Lung (tissue), 11 donors: ENCODE measurements at regions not wholly inside any gene's neighbourhood (a gene's known extent, or its start where the extent isn't known, plus 50 kb on each side); places are given as distances from the start of the nearest gene placed in this dataset.

ENCODE experiments used
- ATAC-seq: fragments of 200-7000 bp; cut with Tn5 transposase; one replicate; pipeline ENCODE4 v1.9.1; 2020; ENCODE audit warnings: moderate number of reproducible peaks; ENCODE audit not compliant: insufficient read depth, low FRiP score
- DNase-seq, 3 donors: peaks; one replicate each; pipeline ENCODE4 v3.0.0-alpha.2; 2013 to 2017
- H3K27ac ChIP-seq, 2 donors: one replicate each; pipeline ENCODE4 v1.5.1; 2013; ENCODE audit warnings: mild to moderate bottlenecking in 2 of 2, moderate library complexity in 2 of 2, control low read depth in 1 of 2, inconsistent platforms in 1 of 2, low read depth in 1 of 2, low read length in 1 of 2
- H3K27me3 ChIP-seq, 3 donors: one replicate each; pipeline ENCODE4 v1.5.1; 2013; ENCODE audit warnings: low read length in 2 of 3; ENCODE audit not compliant: control insufficient read depth in 3 of 3, insufficient read depth in 3 of 3
- H3K36me3 ChIP-seq, 4 donors: one replicate each; pipeline ENCODE4 v1.5.1; 2013; ENCODE audit warnings: low read length in 4 of 4, mild to moderate bottlenecking in 1 of 4, moderate library complexity in 1 of 4; ENCODE audit not compliant: control insufficient read depth in 4 of 4, insufficient read depth in 4 of 4
- H3K4me1 ChIP-seq, 5 donors: one replicate each; pipeline ENCODE4 v1.5.1; 2013; ENCODE audit warnings: low read length in 5 of 5, mild to moderate bottlenecking in 2 of 5, moderate library complexity in 1 of 5; ENCODE audit not compliant: control insufficient read depth in 5 of 5, insufficient read depth in 5 of 5
- H3K4me3 ChIP-seq: one replicate; pipeline ENCODE4 v1.5.1; 2013; ENCODE audit warnings: mild to moderate bottlenecking, control low read depth, moderate library complexity
- H3K9ac ChIP-seq, 2 donors: one replicate each; pipeline ENCODE4 v1.5.1; 2013; ENCODE audit warnings: low read length in 2 of 2, control low read depth in 1 of 2; ENCODE audit not compliant: insufficient read depth in 1 of 2
- H3K9me3 ChIP-seq, 4 donors: one replicate each; pipeline ENCODE4 v1.5.1; 2013; ENCODE audit warnings: low read length in 3 of 4, mild to moderate bottlenecking in 1 of 4, moderate library complexity in 1 of 4; ENCODE audit not compliant: control insufficient read depth in 4 of 4, insufficient read depth in 3 of 4
- CTCF ChIP-seq: IDR thresholded peaks from 2 replicates; pipeline ENCODE4 v1.5.1; 2012; ENCODE audit warnings: mild to moderate bottlenecking; ENCODE audit errors: control extremely low read depth, extremely low read depth
- WGBS, 2 donors: extraction: QIAGEN DNeasy Blood & Tissue Kit; methylation state at CpG; one replicate each; pipeline ENCODE4 v1.1.7; 2013; 5-methylcytosine and 5-hydroxymethylcytosine counted together
- donor health status: control.
- donor health status: control.
- donor health status: Bipolar disorder and iron deficiency.
- donor health status: healthy.
- donor health status: DM: yes; HTN: yes; CAD: no.

- no peak for TF ChIP-seq CTCF
- WGBS, 2 donors, result 47 to 56% methylated on average over 1 of the region's 1 CpG
- no peak overlapping the region for H3K4me3 ChIP-seq
Observed at GRCh38 chr10:107971973-107972372, 807.5 kb upstream of the SORCS1 start.

GRCh38 chr10:107971411-107971810 is 806.9 kb upstream of the SORCS1 start:
- Histone ChIP-seq H3K9ac (no peak overlapping the region), H3K27me3 (no peaks in the 10 kb centered on the region), H3K9me3 (peaks cover 0 to 5% (median 0%) of the 10 kb centered on the region in 4 donors), H3K27ac (no peak overlapping the region), H3K4me1 (no peaks in the 10 kb centered on the region), H3K36me3 (no peaks in the 10 kb centered on the region), H3K4me3 (no peak overlapping the region)
- ATAC-seq (no peak), DNase-seq (no peak)
- WGBS, 2 donors, result 96% methylated on average over 1 of the region's 1 CpG
- no peak for TF ChIP-seq CTCF

More at GRCh38 chr10:107971973-107972372, 807.5 kb upstream of the SORCS1 start:
- no peaks in the 10 kb centered on the region for H3K27me3 ChIP-seq
- no peak for DNase-seq
- no peaks in the 10 kb centered on the region for H3K4me1 ChIP-seq
- no peaks in the 10 kb centered on the region for H3K36me3 ChIP-seq
- H3K9me3 ChIP-seq, result peaks cover 0 to 5% (median 0%) of the 10 kb centered on the region in 4 donors
- no peak for ATAC-seq
- H3K27ac ChIP-seq, result no peak overlapping the region
- H3K9ac ChIP-seq, result no peak overlapping the region

- no peak for ATAC-seq
- no peaks in the 10 kb centered on the region for H3K27me3 ChIP-seq
- H3K9me3 ChIP-seq, result peaks cover 0 to 5% (median 0%) of the 10 kb centered on the region in 4 donors
- no peak overlapping the region for H3K27ac ChIP-seq
- TF ChIP-seq CTCF, result no peak
- no peaks in the 10 kb centered on the region for H3K36me3 ChIP-seq
- H3K4me1 ChIP-seq, result no peaks in the 10 kb centered on the region
- H3K9ac ChIP-seq, result no peak overlapping the region
- 65 to 90% methylated on average over 3 of the region's 3 CpGs for WGBS, 2 donors
- DNase-seq, result no peak
- no peak overlapping the region for H3K4me3 ChIP-seq
Observed at GRCh38 chr10:107970512-107970911, 806.0 kb upstream of the SORCS1 start.

- no peak for DNase-seq
- Histone ChIP-seq H3K9ac (no peak overlapping the region), H3K36me3 (no peaks in the 10 kb centered on the region), H3K27me3 (no peaks in the 10 kb centered on the region), H3K9me3 (peaks cover 0 to 5% (median 0%) of the 10 kb centered on the region in 4 donors), H3K27ac (no peak overlapping the region), H3K4me3 (no peak overlapping the region), H3K4me1 (no peaks in the 10 kb centered on the region)
- ATAC-seq, result no peak
- 80 to 95% methylated on average over 3 of the region's 3 CpGs for WGBS, 2 donors
- TF ChIP-seq CTCF, result no peak
Observed at GRCh38 chr10:107969936-107970335, 805.4 kb upstream of the SORCS1 start.
